OCI-LY1 (cell line): ENCODE measurements at regions not wholly inside any gene's neighbourhood (a gene's known extent, or its start where the extent isn't known, plus 50 kb on each side); places are given as distances from the start of the nearest gene placed in this dataset.

Source experiments
- CTCF ChIP-seq: fragments of 200-600 bp; sonication (generic), shearing (Covaris generic); IDR thresholded peaks from 2 replicates; pipeline ENCODE4 v1.5.1; 2017; ENCODE audit warnings: mild to moderate bottlenecking, antibody characterized with exemption, low read length, moderate library complexity, mixed read lengths
- EZH2 ChIP-seq: fragments of 200-600 bp; sonication (generic), shearing (Covaris generic); IDR thresholded peaks from 2 replicates; pipeline ENCODE4 v1.8.0; 2017; ENCODE audit warnings: borderline replicate concordance, mixed run types, mild to moderate bottlenecking, antibody characterized with exemption, low read length, moderate library complexity, mixed read lengths

GRCh38 chr3:153023896-153024295 is 138.1 kb upstream of the RAP2B start:
- TF ChIP-seq CTCF (no peak), EZH2 (no peak)
